SH-SY5Y (cell line): ENCODE measurements at regions not wholly inside any gene's neighbourhood (a gene's known extent, or its start where the extent isn't known, plus 50 kb on each side); places are given as distances from the start of the nearest gene placed in this dataset.

ENCODE experiments used
- GATA2 ChIP-seq: IDR thresholded peaks from 2 replicates; pipeline ENCODE4 v1.6.1; 2011; ENCODE audit warnings: mild to moderate bottlenecking, low read depth, low read length
- GATA3 ChIP-seq: IDR thresholded peaks from 2 replicates; pipeline ENCODE4 v1.6.1; 2011; ENCODE audit warnings: low read depth, mild to moderate bottlenecking, low read length, moderate library complexity

DNA sequence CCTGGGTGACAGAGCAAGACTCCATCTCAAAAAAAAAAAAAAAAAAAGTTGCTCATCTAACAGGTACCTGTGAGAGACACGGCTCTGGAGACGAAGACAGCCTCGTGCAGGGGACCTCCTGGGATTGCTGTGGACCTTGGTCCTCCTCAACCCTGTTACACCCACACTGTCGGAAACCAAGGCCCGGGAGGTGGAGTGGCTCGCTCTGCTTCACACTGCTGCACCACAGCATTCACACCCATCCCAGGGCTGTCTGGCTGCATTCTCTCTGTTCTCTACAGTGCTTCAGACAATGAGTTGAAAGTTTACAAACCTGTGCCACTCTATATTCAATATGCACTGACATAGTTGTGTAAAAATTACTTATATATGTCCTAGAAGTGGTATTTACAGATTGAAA lies 101.0 kb upstream of the TNS3 start:
- no peak for TF ChIP-seq GATA2
- no peak for TF ChIP-seq GATA3

- TF ChIP-seq GATA2 (no peak), GATA3 (no peak)
Measured at GRCh38 chr7:47681249-47681810, 99.4 kb upstream of the TNS3 start.

GRCh38 chr7:47678641-47679380 lies 96.9 kb upstream of the TNS3 start:
- TF ChIP-seq GATA2 (no peak), GATA3 (no peak)

DNA sequence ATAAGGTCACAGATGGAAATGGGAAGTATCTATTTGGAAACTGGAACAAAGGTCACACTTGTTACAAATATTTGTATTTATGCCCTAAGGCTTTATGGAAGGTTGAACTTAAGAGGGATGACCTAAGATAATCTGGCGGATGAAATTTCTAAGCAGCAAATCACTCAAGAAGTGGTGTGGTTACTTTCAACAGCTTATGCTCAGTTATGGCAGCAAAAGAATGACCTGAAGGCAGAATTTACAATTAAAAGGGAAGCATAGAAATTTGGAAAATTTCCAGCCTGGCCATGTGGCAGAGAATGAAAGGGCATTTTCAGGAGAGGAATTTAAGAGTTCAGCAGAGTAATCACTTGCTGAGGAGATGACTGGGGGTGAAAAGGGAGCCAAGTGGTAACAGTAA lies 95.8 kb upstream of the TNS3 start:
- TF ChIP-seq GATA2, result no peak
- no peak for TF ChIP-seq GATA3

- TF ChIP-seq GATA3 (no peak), GATA2 (no peak)
Measured at GRCh38 chr7:47677093-47677492, 95.2 kb upstream of the TNS3 start.

DNA sequence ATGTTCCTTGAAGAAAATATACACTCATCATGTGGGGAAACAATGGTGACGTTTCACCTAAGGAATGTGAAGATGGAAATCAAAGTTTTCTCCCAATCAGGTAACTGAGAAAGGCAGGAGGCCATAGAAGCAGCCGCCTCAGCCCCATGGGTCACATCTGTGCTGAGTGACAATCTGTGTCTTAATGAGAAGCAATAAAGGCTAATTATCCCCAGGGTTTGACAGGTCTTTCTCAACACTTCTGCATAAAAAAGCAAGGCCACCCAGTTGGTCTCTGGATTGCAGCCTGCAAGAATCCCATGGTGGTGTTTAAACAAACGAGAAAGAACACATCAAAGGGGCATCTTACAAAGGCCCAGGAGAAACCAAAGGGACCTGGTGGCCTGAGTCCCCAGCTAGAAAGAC lies 91.1 kb upstream of the TNS3 start:
- no peak for TF ChIP-seq GATA2
- no peak for TF ChIP-seq GATA3

DNA sequence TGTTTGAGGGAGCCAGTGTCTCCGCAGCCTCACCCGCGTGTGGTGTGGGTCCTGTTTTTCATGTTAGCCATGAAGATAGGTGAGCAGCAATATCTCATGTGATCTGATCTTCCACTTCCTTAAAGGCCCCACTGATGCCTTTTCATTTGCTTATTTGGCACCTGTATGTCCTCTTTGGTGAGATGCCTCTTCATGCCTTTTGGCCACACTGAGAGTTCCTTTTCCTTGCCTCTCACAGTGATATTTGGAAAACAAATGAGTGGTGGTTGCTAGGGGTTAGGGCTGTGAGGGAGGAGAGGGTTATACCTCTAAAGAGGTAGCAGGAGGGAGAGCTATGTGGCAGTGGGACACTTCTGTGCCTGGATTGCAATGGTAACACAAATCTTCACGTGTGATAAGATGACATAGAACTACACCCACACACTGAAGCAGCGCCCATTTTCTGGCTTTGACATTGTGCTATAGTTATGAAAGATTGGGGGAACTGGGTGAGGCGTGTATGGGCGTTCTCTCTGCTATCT lies 90.4 kb upstream of the TNS3 start:
- TF ChIP-seq GATA2, result no peak
- no peak for TF ChIP-seq GATA3

DNA sequence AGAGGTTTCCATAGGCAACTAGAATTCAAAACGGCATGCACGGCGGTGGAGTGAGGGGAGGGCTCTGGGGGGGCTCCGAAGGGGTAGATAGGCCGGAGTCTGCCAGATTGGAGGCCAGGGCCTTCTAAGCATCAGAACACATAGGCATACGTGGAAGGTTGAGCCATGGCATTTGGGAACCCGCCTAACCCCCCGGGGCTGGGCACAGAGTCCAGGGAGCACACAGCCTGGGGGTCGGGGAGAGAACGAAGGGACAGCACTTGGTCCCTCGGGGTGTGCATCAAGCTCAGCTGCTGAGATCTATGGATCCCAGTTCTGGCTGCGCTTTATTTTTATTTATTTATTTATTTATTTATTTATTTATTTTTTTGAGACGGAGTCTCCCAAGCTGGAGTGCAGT lies 89.4 kb upstream of the TNS3 start:
- TF ChIP-seq GATA3 (no peak), GATA2 (no peak)

DNA sequence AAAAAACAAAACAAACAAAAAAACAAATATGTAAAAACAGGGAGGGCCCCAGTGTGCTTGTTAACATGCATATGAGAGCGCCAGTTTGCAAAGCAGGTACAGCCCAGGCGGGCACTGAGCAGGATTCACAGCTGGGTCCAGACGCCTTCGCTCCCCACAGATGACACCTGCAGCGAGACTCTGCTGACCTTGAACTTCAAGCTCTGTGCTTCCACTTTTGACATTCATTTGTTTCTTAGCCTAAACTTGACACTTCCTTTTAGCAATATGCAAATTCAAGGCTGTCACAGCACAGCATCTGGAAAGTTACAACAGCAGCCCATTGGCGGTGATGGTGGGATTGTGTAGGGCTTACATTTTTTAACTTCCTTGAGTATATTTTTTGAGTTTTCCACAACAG lies 88.8 kb upstream of the TNS3 start:
- TF ChIP-seq GATA3, result no peak
- no peak for TF ChIP-seq GATA2

- TF ChIP-seq GATA2, result no peak
- TF ChIP-seq GATA3, result no peak
Measured at GRCh38 chr7:47669901-47670384, 88.0 kb upstream of the TNS3 start.

- no peak for TF ChIP-seq GATA2
- TF ChIP-seq GATA3, result no peak
Measured at GRCh38 chr7:47669178-47669891, 87.4 kb upstream of the TNS3 start.

- no peak for TF ChIP-seq GATA3
- no peak for TF ChIP-seq GATA2
Measured at GRCh38 chr7:47666164-47666862, 84.4 kb upstream of the TNS3 start.

GRCh38 chr7:47664650-47665195 lies 82.8 kb upstream of the TNS3 start:
- TF ChIP-seq GATA3, result no peak

DNA sequence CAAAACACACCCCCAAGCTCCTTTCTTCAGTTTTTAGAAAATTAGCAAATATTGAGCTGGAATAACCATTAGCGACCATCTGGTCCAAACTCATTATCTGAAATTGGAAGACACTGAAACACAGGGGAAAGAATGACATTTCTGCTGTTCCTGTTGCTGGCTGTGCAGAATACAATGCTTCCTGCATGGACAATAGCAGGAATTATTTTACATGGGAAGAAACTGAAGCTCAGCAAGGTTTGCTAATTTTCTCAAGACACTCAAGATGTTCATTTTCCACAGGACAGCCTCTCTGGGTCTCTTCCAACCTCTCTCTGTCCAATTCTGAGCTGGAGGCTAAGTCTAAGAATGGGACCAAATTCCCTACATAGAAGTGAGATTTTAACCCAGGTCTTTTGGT lies 81.9 kb upstream of the TNS3 start:
- no peak for TF ChIP-seq GATA2
- TF ChIP-seq GATA3, result no peak

- no peak for TF ChIP-seq GATA3
- no peak for TF ChIP-seq GATA2
Measured at GRCh38 chr7:47663213-47663612, 81.3 kb upstream of the TNS3 start.
